Mesothelial cell of epicardium (in vitro differentiated cells): ENCODE measurements at regions not wholly inside any gene's neighbourhood (a gene's known extent, or its start where the extent isn't known, plus 50 kb on each side); places are given as distances from the start of the nearest gene placed in this dataset.

Experiments used
- DNase-seq, 2 experiments: peaks; one replicate each; pipeline ENCODE4 v3.0.0; 2021; ENCODE audit warnings: low spot score in 2 of 2; ENCODE audit not compliant: unreplicated experiment in 2 of 2
- H3K27ac Mint-ChIP-seq: 2 replicates; pipeline ENCODE4 v1.8.0; 2021; ENCODE audit warnings: mixed read lengths
- H3K27me3 Mint-ChIP-seq: 2 replicates; pipeline ENCODE4 v1.8.0; 2021; ENCODE audit warnings: low read depth, mixed read lengths
- H3K36me3 Mint-ChIP-seq: 2 replicates; pipeline ENCODE4 v1.8.0; 2021; ENCODE audit warnings: mixed read lengths
- H3K4me1 Mint-ChIP-seq: 2 replicates; pipeline ENCODE4 v1.8.0; 2021; ENCODE audit warnings: mixed read lengths
- H3K4me3 Mint-ChIP-seq: 2 replicates; pipeline ENCODE4 v1.8.0; 2021; ENCODE audit warnings: mild to moderate bottlenecking, moderate library complexity, mixed read lengths
- H3K9me3 Mint-ChIP-seq: 2 replicates; pipeline ENCODE4 v1.8.0; 2021; ENCODE audit warnings: mixed read lengths
- TF ChIP-seq, protein P1 (sequence below): fragments of 200-600 bp; sonication (generic); IDR thresholded peaks from one replicate; pipeline ENCODE4 v1.5.0; 2021; ENCODE audit warnings: antibody characterized with exemption; ENCODE audit not compliant: unreplicated experiment

GRCh38 chr10:130509881-130510689, 373.9 kb downstream of the GLRX3 start:
- Mint-ChIP-seq H3K9me3 (peaks cover 6% of the 10 kb centered on the region), H3K36me3 (no peaks in the 10 kb centered on the region), H3K27ac (no peak overlapping the region), H3K4me3 (no peak overlapping the region), H3K27me3 (peaks cover 30% of the 10 kb centered on the region), H3K4me1 (no peaks in the 10 kb centered on the region)
- no peak for DNase-seq
- TF ChIP-seq, protein P1, sequence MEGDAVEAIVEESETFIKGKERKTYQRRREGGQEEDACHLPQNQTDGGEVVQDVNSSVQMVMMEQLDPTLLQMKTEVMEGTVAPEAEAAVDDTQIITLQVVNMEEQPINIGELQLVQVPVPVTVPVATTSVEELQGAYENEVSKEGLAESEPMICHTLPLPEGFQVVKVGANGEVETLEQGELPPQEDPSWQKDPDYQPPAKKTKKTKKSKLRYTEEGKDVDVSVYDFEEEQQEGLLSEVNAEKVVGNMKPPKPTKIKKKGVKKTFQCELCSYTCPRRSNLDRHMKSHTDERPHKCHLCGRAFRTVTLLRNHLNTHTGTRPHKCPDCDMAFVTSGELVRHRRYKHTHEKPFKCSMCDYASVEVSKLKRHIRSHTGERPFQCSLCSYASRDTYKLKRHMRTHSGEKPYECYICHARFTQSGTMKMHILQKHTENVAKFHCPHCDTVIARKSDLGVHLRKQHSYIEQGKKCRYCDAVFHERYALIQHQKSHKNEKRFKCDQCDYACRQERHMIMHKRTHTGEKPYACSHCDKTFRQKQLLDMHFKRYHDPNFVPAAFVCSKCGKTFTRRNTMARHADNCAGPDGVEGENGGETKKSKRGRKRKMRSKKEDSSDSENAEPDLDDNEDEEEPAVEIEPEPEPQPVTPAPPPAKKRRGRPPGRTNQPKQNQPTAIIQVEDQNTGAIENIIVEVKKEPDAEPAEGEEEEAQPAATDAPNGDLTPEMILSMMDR, result no peak

GRCh38 chr10:130510755-130511154, 374.6 kb downstream of the GLRX3 start:
- no peak for DNase-seq
- peaks cover 32% of the 10 kb centered on the region for H3K27me3 Mint-ChIP-seq
- TF ChIP-seq, protein P1, result no peak
- H3K4me1 Mint-ChIP-seq, result no peaks in the 10 kb centered on the region
- no peaks in the 10 kb centered on the region for H3K36me3 Mint-ChIP-seq
- H3K27ac Mint-ChIP-seq, result no peak overlapping the region
- no peaks in the 10 kb centered on the region for H3K9me3 Mint-ChIP-seq
- H3K4me3 Mint-ChIP-seq, result no peak overlapping the region

DNA sequence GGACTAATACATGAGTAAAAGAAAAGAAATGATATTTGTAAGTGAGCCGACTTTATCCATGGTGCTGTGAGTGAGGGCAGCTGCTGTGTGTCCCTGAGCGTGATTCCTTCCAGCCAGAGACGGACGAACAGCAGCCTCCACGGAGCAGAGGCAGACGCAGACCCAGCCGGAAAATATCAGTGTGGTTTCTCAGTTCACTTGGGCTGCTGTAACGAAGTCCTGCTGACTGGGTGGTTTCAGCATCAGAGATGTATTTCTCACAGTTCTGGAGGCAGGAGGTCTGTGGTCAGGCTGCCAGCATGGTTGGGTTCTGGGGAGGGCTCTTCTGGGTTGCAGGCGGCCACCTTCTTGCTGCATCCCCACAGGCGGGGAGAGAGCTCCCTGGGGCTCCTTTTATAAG, 375.6 kb downstream of the GLRX3 start:
- Mint-ChIP-seq H3K9me3 (no peaks in the 10 kb centered on the region), H3K27me3 (peaks cover 34% of the 10 kb centered on the region), H3K36me3 (no peaks in the 10 kb centered on the region), H3K4me1 (no peaks in the 10 kb centered on the region), H3K4me3 (no peak overlapping the region), H3K27ac (no peak overlapping the region)
- TF ChIP-seq, protein P1, result no peak
- no peak for DNase-seq

GRCh38 chr10:130512936-130513335, 376.7 kb downstream of the GLRX3 start:
- Mint-ChIP-seq H3K27ac (no peak overlapping the region), H3K27me3 (peaks cover 42% of the 10 kb centered on the region), H3K4me3 (no peak overlapping the region), H3K4me1 (no peaks in the 10 kb centered on the region), H3K36me3 (no peaks in the 10 kb centered on the region), H3K9me3 (no peaks in the 10 kb centered on the region)
- no peak for DNase-seq
- TF ChIP-seq, protein P1, result no peak

GRCh38 chr10:130513686-130514476, 377.7 kb downstream of the GLRX3 start:
- DNase-seq, result no peak
- H3K9me3 Mint-ChIP-seq, result no peaks in the 10 kb centered on the region
- TF ChIP-seq, protein P1, result no peak
- H3K36me3 Mint-ChIP-seq, result no peaks in the 10 kb centered on the region
- peaks cover 37% of the 10 kb centered on the region for H3K27me3 Mint-ChIP-seq
- no peaks in the 10 kb centered on the region for H3K4me1 Mint-ChIP-seq
- H3K4me3 Mint-ChIP-seq, result no peak overlapping the region
- no peak overlapping the region for H3K27ac Mint-ChIP-seq
